H9 (cell line): ENCODE measurements at regions not wholly inside any gene's neighbourhood (a gene's known extent, or its start where the extent isn't known, plus 50 kb on each side); places are given as distances from the start of the nearest gene placed in this dataset.
A peak's percentile ranks its signal among the peaks of the same experiment; 100 is the strongest.

Source experiments
- DNase-seq: peaks from one replicate; pipeline ENCODE4 v3.0.0-alpha.2; 2017
- H2AFZ ChIP-seq: one replicate; pipeline ENCODE4 v1.6.1; 2013; ENCODE audit warnings: mild to moderate bottlenecking, low read length, control low read depth, moderate library complexity
- H2AK5ac ChIP-seq: 2 replicates; pipeline ENCODE4 v1.6.1; 2013; ENCODE audit warnings: low read length, control low read depth, mixed read lengths; ENCODE audit not compliant: insufficient read length
- H2BK120ac ChIP-seq: one replicate; pipeline ENCODE4 v1.6.1; 2013; ENCODE audit warnings: low read depth, mild to moderate bottlenecking, low read length, control low read depth, inconsistent platforms; ENCODE audit not compliant: poor library complexity, severe bottlenecking
- H2BK12ac ChIP-seq: 2 replicates; pipeline ENCODE4 v1.6.1; 2013; ENCODE audit warnings: low read length, control low read depth, mixed read lengths, low read depth; ENCODE audit not compliant: insufficient read length
- H2BK15ac ChIP-seq: 2 replicates; pipeline ENCODE4 v1.6.1; 2013; ENCODE audit warnings: low read depth, low read length, control low read depth
- H2BK20ac ChIP-seq: one replicate; pipeline ENCODE4 v1.6.1; 2013; ENCODE audit warnings: low read depth, mild to moderate bottlenecking, low read length, control low read depth, inconsistent platforms; ENCODE audit not compliant: poor library complexity, severe bottlenecking
- H2BK5ac ChIP-seq: 2 replicates; pipeline ENCODE4 v1.6.1; 2013; ENCODE audit warnings: low read length, control low read depth, mixed read lengths; ENCODE audit not compliant: insufficient read length
- H3K14ac ChIP-seq: 2 replicates; pipeline ENCODE4 v1.6.1; 2013; ENCODE audit warnings: low read length, control low read depth; ENCODE audit not compliant: insufficient read depth
- H3K18ac ChIP-seq: 2 replicates; pipeline ENCODE4 v1.6.1; 2013; ENCODE audit warnings: low read depth, mild to moderate bottlenecking, mixed read lengths, low read length, control low read depth; ENCODE audit not compliant: insufficient read length
- H3K23ac ChIP-seq: 2 replicates; pipeline ENCODE4 v1.6.1; 2013; ENCODE audit warnings: low read length, control low read depth, mixed read lengths, low read depth; ENCODE audit not compliant: insufficient read length
- H3K23me2 ChIP-seq: 2 replicates; pipeline ENCODE4 v1.6.1; 2013; ENCODE audit warnings: low read depth, mild to moderate bottlenecking, mixed read lengths, low read length, control low read depth; ENCODE audit not compliant: insufficient read length, poor library complexity, severe bottlenecking
- H3K27ac ChIP-seq: 2 replicates; pipeline ENCODE4 v1.5.1; 2013; ENCODE audit warnings: low read length, control low read depth, mixed read lengths, low read depth; ENCODE audit not compliant: insufficient read length
- H3K27me3 ChIP-seq: 2 replicates; pipeline ENCODE4 v1.6.1; 2013; ENCODE audit warnings: low read length, control low read depth, inconsistent platforms; ENCODE audit not compliant: insufficient read depth
- H3K4ac ChIP-seq: 2 replicates; pipeline ENCODE4 v1.6.1; 2013; ENCODE audit warnings: low read depth, mild to moderate bottlenecking, control low read depth, inconsistent platforms, low read length, moderate library complexity
- H3K4me1 ChIP-seq: 2 replicates; pipeline ENCODE4 v1.6.1; 2013; ENCODE audit warnings: low read length, control low read depth, inconsistent platforms; ENCODE audit not compliant: insufficient read depth
- H3K4me2 ChIP-seq: 2 replicates; pipeline ENCODE4 v1.6.1; 2013; ENCODE audit warnings: low read length, control low read depth, mixed read lengths; ENCODE audit not compliant: insufficient read length, insufficient read depth
- H3K56ac ChIP-seq: 2 replicates; pipeline ENCODE4 v1.6.1; 2013; ENCODE audit warnings: low read depth, mild to moderate bottlenecking, mixed read lengths, low read length, control low read depth; ENCODE audit not compliant: insufficient read length
- H3K79me1 ChIP-seq: 2 replicates; pipeline ENCODE4 v1.6.1; 2013; ENCODE audit warnings: low read depth, mild to moderate bottlenecking, moderate library complexity, low read length, control low read depth, inconsistent platforms; ENCODE audit not compliant: insufficient read depth, poor library complexity, severe bottlenecking
- H3K79me2 ChIP-seq: 2 replicates; pipeline ENCODE4 v1.6.1; 2013; ENCODE audit warnings: low read length, control low read depth, inconsistent platforms; ENCODE audit not compliant: insufficient read depth
- H3K9ac ChIP-seq: 2 replicates; pipeline ENCODE4 v1.6.1; 2013; ENCODE audit warnings: low read length, control low read depth, mixed read lengths; ENCODE audit not compliant: insufficient read length; ENCODE audit errors: extremely low read depth
- H3K9me3 ChIP-seq: one replicate; pipeline ENCODE4 v1.6.1; 2013; ENCODE audit warnings: low read depth, low read length, inconsistent platforms; ENCODE audit not compliant: control insufficient read depth
- H3T11ph ChIP-seq: one replicate; pipeline ENCODE4 v1.6.1; 2013; ENCODE audit warnings: mild to moderate bottlenecking, low read length, control low read depth, inconsistent platforms
- H4K20me1 ChIP-seq: one replicate; pipeline ENCODE4 v1.6.1; 2013; ENCODE audit not compliant: control insufficient read depth, insufficient read length, insufficient read depth
- H4K5ac ChIP-seq: 2 replicates; pipeline ENCODE4 v1.6.1; 2013; ENCODE audit warnings: low read depth, mild to moderate bottlenecking, mixed read lengths, low read length, control low read depth; ENCODE audit not compliant: insufficient read length
- H4K8ac ChIP-seq: replicated peaks from 2 replicates; pipeline ENCODE4 v1.6.1; 2013; ENCODE audit warnings: low read length, control low read depth, mixed read lengths, low read depth; ENCODE audit not compliant: insufficient read length
- H4K91ac ChIP-seq: 2 replicates; pipeline ENCODE4 v1.6.1; 2013; ENCODE audit warnings: low read depth, mild to moderate bottlenecking, moderate library complexity, mixed read lengths, low read length, control low read depth; ENCODE audit not compliant: insufficient read length
- H3K27ac Mint-ChIP-seq, 3 experiments: 2 replicates in 2 of 3; 3 replicates in 1 of 3; pipeline ENCODE4 v1.8.0; 2020 to 2021; ENCODE audit warnings: mixed read lengths in 3 of 3, mild to moderate bottlenecking in 1 of 3, moderate library complexity in 1 of 3
- H3K27me3 Mint-ChIP-seq: 2 replicates; pipeline ENCODE4 v1.8.0; 2021; ENCODE audit warnings: low read depth, mild to moderate bottlenecking, moderate library complexity, mixed read lengths
- H3K36me3 Mint-ChIP-seq, 3 experiments: 2 replicates in 2 of 3; 3 replicates in 1 of 3; pipeline ENCODE4 v1.8.0; 2020 to 2021; ENCODE audit warnings: low read depth in 3 of 3, mixed read lengths in 3 of 3; ENCODE audit not compliant: insufficient read depth in 1 of 3
- H3K4me1 Mint-ChIP-seq, 2 experiments: 2 replicates each; pipeline ENCODE4 v1.8.0; 2020; ENCODE audit warnings: mixed read lengths in 2 of 2
- H3K4me3 Mint-ChIP-seq, 2 experiments: 2 replicates in 1 of 2; 3 replicates in 1 of 2; pipeline ENCODE4 v1.8.0; 2020 to 2021; ENCODE audit warnings: mild to moderate bottlenecking in 2 of 2, mixed read lengths in 2 of 2, moderate library complexity in 1 of 2
- H3K9me3 Mint-ChIP-seq, 2 experiments: 2 replicates in 1 of 2; 3 replicates in 1 of 2; pipeline ENCODE4 v1.8.0; 2020; ENCODE audit warnings: mild to moderate bottlenecking in 2 of 2, mixed read lengths in 2 of 2, moderate library complexity in 1 of 2
- CTCF ChIP-seq: fragments of 200-600 bp; sonication (generic); conservative IDR thresholded peaks from 3 replicates; pipeline ENCODE4 v1.8.0; 2021; ENCODE audit warnings: antibody characterized with exemption, mild to moderate bottlenecking
- WGBS: extraction: QIAGEN DNeasy Blood & Tissue Kit; methylation state at CpG from one replicate; pipeline ENCODE4 v1.1.7; 2013; ENCODE audit warnings: missing lambda C conversion rate, low lambda C conversion rate, mixed read lengths; ENCODE audit not compliant: insufficient read length; ENCODE audit errors: extremely low coverage; 5-methylcytosine and 5-hydroxymethylcytosine counted together

GRCh38 chr2:14896330-14897030 is 264.0 kb downstream of the LRATD1 start:
- no peaks in the 10 kb centered on the region for H3K9me3 Mint-ChIP-seq
- peaks cover 3 to 7% of the 10 kb centered on the region in 2 experiments for H3K4me1 Mint-ChIP-seq
- Histone ChIP-seq H2BK120ac (no peak overlapping the region), H3K14ac (no peak overlapping the region), H3K4ac (no peak overlapping the region), H3T11ph (no peak overlapping the region), H4K5ac (no peak overlapping the region), H4K20me1 (no peaks in the 10 kb centered on the region), H2AFZ (no peak overlapping the region), H3K9me3 (no peaks in the 10 kb centered on the region), H2AK5ac (no peak overlapping the region), H3K18ac (no peak overlapping the region), H3K9ac (no peak overlapping the region), H2BK5ac (no peak overlapping the region), H3K4me2 (no peak overlapping the region), H4K8ac (no peak overlapping the region), H3K79me1 (no peaks in the 10 kb centered on the region), H3K23ac (no peak overlapping the region), H3K23me2 (no peaks in the 10 kb centered on the region), H3K27me3 (no peaks in the 10 kb centered on the region), H3K79me2 (no peaks in the 10 kb centered on the region), H2BK20ac (no peak overlapping the region), H3K27ac (no peak overlapping the region), H3K4me1 (0 out of 2 replicates have a peak, but pooled peaks cover 2% of the 10 kb centered on the region), H2BK12ac (no peak overlapping the region), H2BK15ac (no peak overlapping the region), H4K91ac (no peak overlapping the region), H3K56ac (no peak overlapping the region)
- H3K4me3 Mint-ChIP-seq: no peak overlapping the region
- no peaks in the 10 kb centered on the region; the same call in 1 of the 2 replicates for H3K27me3 Mint-ChIP-seq
- no CpG with 5 or more reads among the region's 9 CpGs for WGBS
- H3K27ac Mint-ChIP-seq: peak overlapping the region in 1 of 3 experiments; percentile 38; a peak in 1 of 7 replicates
- H3K36me3 Mint-ChIP-seq: no peaks in the 10 kb centered on the region
- TF ChIP-seq CTCF: no peak
- no peak for DNase-seq
